Choroid plexus epithelial cell (primary cell): ENCODE measurements at regions not wholly inside any gene's neighbourhood (a gene's known extent, or its start where the extent isn't known, plus 50 kb on each side); places are given as distances from the start of the nearest gene placed in this dataset.
"Not testable (repeated sequence)": the region's sequence is repeated elsewhere in the genome, so short reads cannot be mapped to it uniquely, and the experiment has no call there.

Source experiments
- DNase-seq: peaks from one replicate; pipeline ENCODE4 v3.0.0-alpha.2; 2010; ENCODE audit warnings: low read depth
- H3K4me3 ChIP-seq: 2 replicates; pipeline ENCODE4 v1.5.1; 2011; ENCODE audit warnings: low read depth, mild to moderate bottlenecking, control low read depth, low read length, moderate library complexity
- CTCF ChIP-seq: conservative IDR thresholded peaks from 2 replicates; pipeline ENCODE4 v1.5.1; 2011; ENCODE audit warnings: low read depth, mild to moderate bottlenecking, control low read depth, inconsistent platforms, low read length, moderate library complexity

- no peak for DNase-seq
- no peak for TF ChIP-seq CTCF
- H3K4me3 ChIP-seq, result no peak overlapping the region
These were observed 524.0 kb upstream of the PFKP start for GRCh38 chr10:2543142-2543886.

- H3K4me3 ChIP-seq, result no peak overlapping the region
- TF ChIP-seq CTCF, result no peak
- no peak for DNase-seq
These were observed 526.2 kb upstream of the PFKP start for GRCh38 chr10:2541176-2541575.

DNA sequence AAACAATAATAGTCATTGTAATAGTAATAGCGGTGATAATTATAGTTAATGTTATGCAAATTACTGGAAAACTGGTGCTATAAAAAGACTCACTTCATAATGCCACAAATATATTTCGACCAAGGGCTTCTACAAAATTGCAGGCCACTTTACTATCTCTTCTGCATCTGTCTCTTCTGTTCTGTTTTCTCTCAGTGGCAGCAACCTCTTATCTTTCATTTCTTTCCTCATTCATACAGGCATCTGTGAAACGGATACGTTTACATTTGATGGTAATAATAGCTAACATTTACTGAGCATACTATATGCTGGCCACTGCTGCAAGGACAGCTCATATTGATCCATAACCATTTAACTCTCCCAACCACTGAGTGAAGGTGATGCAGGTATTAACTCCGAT, 537.4 kb upstream of the PFKP start:
- no peak for DNase-seq
- H3K4me3 ChIP-seq, result no peak overlapping the region
- no peak for TF ChIP-seq CTCF

DNA sequence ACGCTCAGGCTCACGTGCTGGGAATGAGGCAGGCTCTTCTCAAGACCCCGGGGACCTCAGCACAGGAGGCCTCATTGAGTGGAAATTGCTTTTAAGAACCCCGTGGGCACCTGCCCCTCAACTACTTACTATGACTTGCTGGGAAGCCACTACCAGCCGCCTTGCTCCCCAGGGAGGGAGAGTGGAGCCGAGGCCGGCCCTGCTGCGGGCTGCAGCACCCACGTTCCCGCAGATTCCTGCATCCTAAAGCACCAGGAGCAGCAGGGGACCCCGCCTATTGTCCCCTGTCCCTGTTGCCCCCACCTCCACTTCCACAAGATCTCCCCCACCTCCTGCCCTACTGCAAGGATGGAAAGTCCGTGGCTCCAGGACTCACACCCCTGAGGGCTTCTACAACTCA, 541.6 kb upstream of the PFKP start:
- no peak overlapping the region for H3K4me3 ChIP-seq
- TF ChIP-seq CTCF, result no peak

DNA sequence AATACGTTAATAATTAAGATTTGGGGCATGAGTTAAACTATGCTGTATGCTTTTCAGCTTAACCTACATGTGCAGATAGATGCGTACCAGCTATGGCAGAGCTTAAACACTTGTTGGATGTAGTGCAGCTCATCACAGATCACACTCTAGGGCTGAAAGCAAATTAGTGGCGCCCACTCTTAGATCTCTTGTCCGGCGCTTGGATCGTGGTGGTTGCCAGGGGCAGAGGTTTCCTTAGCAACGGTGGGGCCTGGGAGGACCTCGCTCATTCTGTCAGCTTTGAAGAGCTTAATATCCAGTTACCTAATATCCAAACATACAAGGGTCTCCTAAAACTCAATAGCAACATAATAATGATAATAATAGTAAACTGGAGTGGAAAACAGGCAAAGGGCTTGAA, 548.2 kb upstream of the PFKP start:
- DNase-seq, result no peak
- no peak overlapping the region for H3K4me3 ChIP-seq
- TF ChIP-seq CTCF, result no peak

More for the DNA sequence above, 541.6 kb upstream of the PFKP start:
- no peak for DNase-seq

DNA sequence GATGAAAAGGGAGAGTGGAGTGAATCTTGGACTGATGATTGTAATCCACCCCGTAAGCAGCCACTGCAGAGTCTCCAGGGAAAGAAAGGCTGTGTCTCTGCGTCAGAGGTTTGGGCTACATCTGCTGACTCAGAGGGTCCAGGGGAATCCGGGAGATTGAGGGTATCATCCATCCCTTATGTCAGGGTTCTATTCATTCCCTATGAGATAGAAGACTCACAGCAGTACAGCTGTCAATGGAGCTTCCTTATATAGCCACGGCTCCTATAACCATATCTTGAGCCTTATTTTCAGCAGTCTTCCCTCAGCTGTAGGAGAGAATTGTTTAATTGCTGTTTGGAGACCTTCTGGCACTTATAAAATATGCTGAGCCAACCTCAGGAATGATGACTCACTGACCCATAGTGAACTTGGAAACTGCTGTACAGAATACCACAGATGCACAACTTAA, 558.2 kb upstream of the PFKP start:
- no peak for TF ChIP-seq CTCF
- peak; percentile 24 for DNase-seq
- H3K4me3 ChIP-seq, result no peak overlapping the region

GRCh38 chr10:2501366-2501940, 565.9 kb upstream of the PFKP start:
- not testable (repeated sequence) for H3K4me3 ChIP-seq, DNase-seq
